Transverse colon (tissue), 4 donors: ENCODE measurements at regions not wholly inside any gene's neighbourhood (a gene's known extent, or its start where the extent isn't known, plus 50 kb on each side); places are given as distances from the start of the nearest gene placed in this dataset.

Experiments used
- DNase-seq: peaks from one replicate; pipeline ENCODE4 v3.0.0-alpha.2; 2019
- H3K27ac ChIP-seq, 4 donors: fragments of 200-600 bp; sonication (generic); 2 replicates each; pipeline ENCODE4 v1.5.1; 2016 to 2018; ENCODE audit warnings: inconsistent platforms in 4 of 4
- H3K27me3 ChIP-seq: fragments of 200-600 bp; sonication (generic); 2 replicates; pipeline ENCODE4 v1.5.1; 2017; ENCODE audit warnings: inconsistent platforms
- H3K36me3 ChIP-seq, 4 donors: fragments of 200-600 bp; sonication (generic); 2 replicates each; pipeline ENCODE4 v1.5.1; 2017 to 2019; ENCODE audit warnings: inconsistent platforms in 4 of 4
- H3K4me1 ChIP-seq, 4 donors: fragments of 200-600 bp; sonication (generic); 2 replicates each; pipeline ENCODE4 v1.5.1; 2017 to 2020; ENCODE audit warnings: inconsistent platforms in 4 of 4
- H3K4me3 ChIP-seq, 4 donors: fragments of 200-600 bp; sonication (generic); 1 replicate in 1 of 4; 2 replicates in 3 of 4; pipeline versions ENCODE4 v1.5.1 to v1.6.1; 2017 to 2019; ENCODE audit warnings: inconsistent platforms in 4 of 4
- H3K9me3 ChIP-seq, 2 donors: fragments of 200-600 bp; sonication (generic); 2 replicates each; pipeline ENCODE4 v1.5.1; 2017 to 2019; ENCODE audit warnings: inconsistent platforms in 2 of 2
- CTCF ChIP-seq, 5 experiments: fragments of 200-600 bp in 3 of 5; fragments of 450-650 bp in 2 of 5; sonication (generic) in 3 of 5; IDR thresholded peaks; 1 replicate in 2 of 5; 2 replicates in 3 of 5; pipeline ENCODE4 v1.5.1; 2016 to 2017; ENCODE audit warnings: antibody characterized with exemption in 5 of 5, inconsistent platforms in 3 of 5, mild to moderate bottlenecking in 2 of 5, moderate library complexity in 1 of 5
- EP300 ChIP-seq: sonication (generic); formaldehyde crosslinking; IDR thresholded peaks from one replicate; pipeline ENCODE4 v1.6.1; 2017; ENCODE audit warnings: antibody characterized with exemption, low read depth
- POLR2A ChIP-seq: fragments of 450-650 bp; IDR thresholded peaks from one replicate; pipeline ENCODE4 v1.6.1; 2016; ENCODE audit warnings: antibody characterized with exemption, mild to moderate bottlenecking, moderate library complexity
- POLR2AphosphoS5 ChIP-seq, 3 donors: sonication (generic); formaldehyde crosslinking; IDR thresholded peaks; one replicate each; pipeline ENCODE4 v1.6.1; 2016; ENCODE audit warnings: antibody characterized with exemption in 3 of 3
- WGBS, 2 donors: methylation state at CpG; one replicate each; pipeline ENCODE4 v1.1.5; 2018; ENCODE audit warnings: low coverage in 1 of 2; 5-methylcytosine and 5-hydroxymethylcytosine counted together
- in situ Hi-C, 4 donors: fragments of 200-750 bp; cut with MboI; loops; one replicate each; pipeline versions ENCODE4 v1.15.0 to v1.15.1; 2017; ENCODE audit warnings: low sequenced_read_pairs in 3 of 4, low pct_ligation_motif_present in 1 of 4, low pct_unique_long_range_greater_than_20kb in 1 of 4
- intact Hi-C: fragments of 100-400 bp; cut with DNase I; formaldehyde crosslinking; loops from one replicate; pipeline ENCODE4 v1.15.1; 2023; ENCODE audit warnings: low total_unique reads

- no peaks in the 10 kb centered on the region for H3K27me3 ChIP-seq
- TF ChIP-seq POLR2A (no peak), POLR2AphosphoS5 (IDR thresholded peaks at IDR 0.05) (no peak), EP300 (no peak), CTCF (IDR thresholded peaks at IDR 0.05) (no peak)
- H3K9me3 ChIP-seq, result no peaks in the 10 kb centered on the region
- H3K27ac ChIP-seq, result no peak overlapping the region
- in situ Hi-C loops, result no loop called here
- no peak overlapping the region for H3K4me3 ChIP-seq
- H3K36me3 ChIP-seq, result no peaks in the 10 kb centered on the region
- intact Hi-C loops, result no loop called here
- WGBS, 2 donors, result 11 to 43% methylated on average over 1 to 2 of the region's 2 CpGs
- no peak for DNase-seq
- no peaks in the 10 kb centered on the region for H3K4me1 ChIP-seq
Observed at GRCh38 chrX:49748211-49748956, 52.6 kb upstream of the PAGE1 start.

GRCh38 chrX:49746306-49746705 lies 50.5 kb upstream of the PAGE1 start:
- Histone ChIP-seq H3K27ac (no peak overlapping the region), H3K27me3 (no peaks in the 10 kb centered on the region), H3K4me3 (no peak overlapping the region), H3K4me1 (no peaks in the 10 kb centered on the region), H3K36me3 (no peaks in the 10 kb centered on the region), H3K9me3 (no peaks in the 10 kb centered on the region)
- TF ChIP-seq POLR2AphosphoS5 (IDR thresholded peaks at IDR 0.05) (no peak), EP300 (no peak), CTCF (IDR thresholded peaks at IDR 0.05) (no peak), POLR2A (no peak)
- DNase-seq, result no peak
- 63 to 79% methylated on average over 1 of the region's 1 CpG for WGBS, 2 donors
- in situ Hi-C loops, result no loop called here
- intact Hi-C loops, result no loop called here
